HG03460 (cell line): ENCODE measurements at regions not wholly inside any gene's neighbourhood (a gene's known extent, or its start where the extent isn't known, plus 50 kb on each side); places are given as distances from the start of the nearest gene placed in this dataset.
"Not testable (repeated sequence)": the region's sequence is repeated elsewhere in the genome, so short reads cannot be mapped to it uniquely, and the experiment has no call there.

ENCODE experiments used
- ATAC-seq: cut with Tn5 transposase; IDR thresholded peaks from one replicate; pipeline ENCODE4 v1.9.1; 2021; ENCODE audit not compliant: unreplicated experiment

- ATAC-seq = not testable (repeated sequence)
Observed at GRCh38 chr5:42868417-42868816, 56.7 kb upstream of the SELENOP start.

DNA sequence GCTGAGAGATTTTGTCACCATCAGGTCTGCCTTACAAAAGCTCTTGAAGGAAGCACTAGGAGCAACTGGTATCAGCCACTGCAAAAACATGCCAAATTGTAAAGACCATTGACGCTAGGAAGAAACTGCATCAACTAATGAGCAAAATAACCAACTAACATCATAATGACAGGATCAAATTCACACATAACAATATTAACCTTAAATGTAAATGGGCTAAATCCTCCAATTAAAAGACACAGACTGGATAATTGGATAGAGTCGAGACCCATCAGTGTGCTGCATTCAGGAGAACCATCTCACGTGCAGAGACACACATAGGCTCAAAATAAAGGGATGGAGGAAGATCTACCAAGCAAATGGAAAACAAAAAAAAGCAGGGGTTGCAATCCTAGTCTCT, 53.1 kb upstream of the SELENOP start:
- ATAC-seq = not testable (repeated sequence)
